PC-3 (cell line): ENCODE measurements at regions not wholly inside any gene's neighbourhood (a gene's known extent, or its start where the extent isn't known, plus 50 kb on each side); places are given as distances from the start of the nearest gene placed in this dataset.
"Not testable (repeated sequence)": the region's sequence is repeated elsewhere in the genome, so short reads cannot be mapped to it uniquely, and the experiment has no call there.

Experiments used
- ATAC-seq: fragments of 200-7000 bp; cut with Tn5 transposase; 2 replicates; pipeline ENCODE4 v1.9.1; 2020; ENCODE audit warnings: mild to moderate bottlenecking, moderate library complexity
- BruUV-seq: library from RNA; stranded (reverse); fragments of 400-500 nt; replicated peaks from 2 replicates; lab custom pipeline; 2021; lab: Mats Ljungman, UMichigan
- CTCF ChIA-PET: fragments of 300-600 bp; sonication (Branson Sonifier 250); formaldehyde crosslinking; loops from one replicate; lab custom pipeline; 2022; ENCODE audit warnings: antibody characterized with exemption; lab: Charles Lee
- POLR2A ChIA-PET: fragments of 300-600 bp; sonication (Branson Sonifier 250); formaldehyde crosslinking; loops from one replicate; lab custom pipeline; 2022; ENCODE audit warnings: antibody characterized with exemption; ENCODE audit not compliant: unreplicated experiment; lab: Charles Lee
- DNase-seq: peaks from one replicate; pipeline ENCODE4 v3.0.0-alpha.2; 2015
- H2AFZ ChIP-seq: fragments of 300-600 bp; sonication (generic); 2 replicates; pipeline ENCODE4 v1.6.0; 2016; ENCODE audit warnings: antibody characterized with exemption, low read length
- H3F3A ChIP-seq: fragments of 300-600 bp; sonication (generic); one replicate; pipeline ENCODE4 v1.6.0; 2017; ENCODE audit warnings: antibody characterized with exemption, low read length, control low read depth, mild to moderate bottlenecking; ENCODE audit not compliant: unreplicated experiment
- H3K27ac ChIP-seq: fragments of 300-600 bp; sonication (generic); 2 replicates; pipeline ENCODE4 v1.5.1; 2016; ENCODE audit warnings: mild to moderate bottlenecking, low read length
- H3K27me3 ChIP-seq: fragments of 300-600 bp; sonication (generic); 2 replicates; pipeline ENCODE4 v1.6.1; 2016; ENCODE audit warnings: low read length, mixed read lengths
- H3K36me3 ChIP-seq: fragments of 300-600 bp; sonication (generic); 2 replicates; pipeline ENCODE4 v1.6.1; 2016; ENCODE audit warnings: low read depth, mixed run types, low read length, mixed read lengths
- H3K4me1 ChIP-seq: fragments of 300-600 bp; sonication (generic); 2 replicates; pipeline ENCODE4 v1.5.1; 2016; ENCODE audit warnings: low read length; ENCODE audit not compliant: insufficient read depth
- H3K4me2 ChIP-seq: fragments of 300-600 bp; sonication (generic); 2 replicates; pipeline ENCODE4 v1.6.0; 2016; ENCODE audit warnings: low read length
- H3K4me3 ChIP-seq: fragments of 300-600 bp; sonication (generic); 2 replicates; pipeline ENCODE4 v1.5.1; 2016; ENCODE audit warnings: mild to moderate bottlenecking, low read length, mixed read lengths
- H3K79me2 ChIP-seq: fragments of 300-600 bp; sonication (generic); 2 replicates; pipeline ENCODE4 v1.6.1; 2017; ENCODE audit warnings: low read length, mixed read lengths
- H3K9ac ChIP-seq: fragments of 300-600 bp; sonication (generic); 2 replicates; pipeline ENCODE4 v1.6.0; 2016; ENCODE audit warnings: mild to moderate bottlenecking, low read length
- H3K9me2 ChIP-seq: fragments of 300-600 bp; sonication (generic); replicated peaks from 2 replicates; pipeline ENCODE4 v1.6.1; 2016; ENCODE audit warnings: mixed run types, low read length, mixed read lengths
- H3K9me3 ChIP-seq: fragments of 300-600 bp; sonication (generic); 2 replicates; pipeline ENCODE4 v1.6.1; 2016; ENCODE audit warnings: low read length, mixed read lengths
- H4K20me1 ChIP-seq: fragments of 300-600 bp; sonication (generic); 2 replicates; pipeline ENCODE4 v1.6.1; 2016; ENCODE audit warnings: low read length, mixed read lengths
- EZH2 ChIP-seq: fragments of 300-600 bp; sonication (generic); IDR thresholded peaks from one replicate; pipeline ENCODE4 v1.6.1; 2017; ENCODE audit warnings: antibody characterized with exemption, mild to moderate bottlenecking, low read length; ENCODE audit not compliant: unreplicated experiment
- EZH2phosphoT487 ChIP-seq: fragments of 300-600 bp; sonication (generic); IDR thresholded peaks from 2 replicates; pipeline ENCODE4 v1.6.1; 2018; ENCODE audit warnings: mild to moderate bottlenecking, antibody characterized with exemption, low read length, borderline replicate concordance
- intact Hi-C: fragments of 100-400 bp; cut with micrococcal nuclease; formaldehyde crosslinking; loops from 2 replicates; pipeline ENCODE4 v1.9.0; 2023
- TF ChIP-seq, protein P1 (sequence below): fragments of 300-600 bp; sonication (generic); conservative IDR thresholded peaks from 2 replicates; pipeline ENCODE4 v1.5.1; 2017; ENCODE audit warnings: antibody characterized with exemption, low read depth, mild to moderate bottlenecking, low read length

DNA sequence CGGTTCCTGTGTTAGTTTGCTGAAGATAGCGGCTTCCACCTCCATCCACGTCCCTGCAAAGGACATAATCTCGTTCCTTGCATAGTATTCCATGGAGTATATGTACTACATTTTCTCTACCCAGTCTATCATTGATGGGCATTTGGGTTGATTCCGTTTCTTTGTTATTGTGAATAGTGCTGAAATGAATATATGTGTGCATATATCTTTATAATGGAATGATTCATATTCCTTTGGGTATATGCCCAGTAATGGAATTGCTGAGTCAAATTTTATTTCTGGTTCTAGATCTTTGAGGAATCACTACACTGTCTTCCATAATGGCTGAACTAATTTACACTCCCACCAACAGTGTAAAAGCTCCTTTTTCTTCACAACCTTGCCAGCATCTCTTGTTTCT is 255.4 kb upstream of the CDH2 start:
- H3K27ac ChIP-seq = peak overlapping the region; percentile 38
- ATAC-seq (peak; percentile 91), DNase-seq (peak; percentile 86)
- no peaks in the 10 kb centered on the region for H4K20me1 ChIP-seq
- intact Hi-C loops = no loop called here
- no TSS peak for BruUV-seq
- H3K9ac ChIP-seq = no peak overlapping the region
- peaks cover 19% of the 10 kb centered on the region for H3K79me2 ChIP-seq
- peak overlapping the region; percentile 63 for H2AFZ ChIP-seq
- peaks cover 15% of the 10 kb centered on the region for H3K4me1 ChIP-seq
- POLR2A ChIA-PET = interaction anchor here (0.6 kb wide), 1 partner anchor 318 kb away, joined by 3 read pairs; no protein-coding TSS in a partner anchor
- H3K4me2 ChIP-seq = peak overlapping the region; percentile 67
- no peaks in the 10 kb centered on the region for H3K9me3 ChIP-seq
- TF ChIP-seq, protein P1, sequence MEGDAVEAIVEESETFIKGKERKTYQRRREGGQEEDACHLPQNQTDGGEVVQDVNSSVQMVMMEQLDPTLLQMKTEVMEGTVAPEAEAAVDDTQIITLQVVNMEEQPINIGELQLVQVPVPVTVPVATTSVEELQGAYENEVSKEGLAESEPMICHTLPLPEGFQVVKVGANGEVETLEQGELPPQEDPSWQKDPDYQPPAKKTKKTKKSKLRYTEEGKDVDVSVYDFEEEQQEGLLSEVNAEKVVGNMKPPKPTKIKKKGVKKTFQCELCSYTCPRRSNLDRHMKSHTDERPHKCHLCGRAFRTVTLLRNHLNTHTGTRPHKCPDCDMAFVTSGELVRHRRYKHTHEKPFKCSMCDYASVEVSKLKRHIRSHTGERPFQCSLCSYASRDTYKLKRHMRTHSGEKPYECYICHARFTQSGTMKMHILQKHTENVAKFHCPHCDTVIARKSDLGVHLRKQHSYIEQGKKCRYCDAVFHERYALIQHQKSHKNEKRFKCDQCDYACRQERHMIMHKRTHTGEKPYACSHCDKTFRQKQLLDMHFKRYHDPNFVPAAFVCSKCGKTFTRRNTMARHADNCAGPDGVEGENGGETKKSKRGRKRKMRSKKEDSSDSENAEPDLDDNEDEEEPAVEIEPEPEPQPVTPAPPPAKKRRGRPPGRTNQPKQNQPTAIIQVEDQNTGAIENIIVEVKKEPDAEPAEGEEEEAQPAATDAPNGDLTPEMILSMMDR = no peak
- TF ChIP-seq EZH2phosphoT487 (no peak), EZH2 (no peak)
- no peaks in the 10 kb centered on the region for H3K36me3 ChIP-seq
- H3K9me2 ChIP-seq = no peaks in the 10 kb centered on the region
- CTCF ChIA-PET = no interaction called here
- H3K27me3 ChIP-seq = no peaks in the 10 kb centered on the region
- 0 out of 2 replicates have a peak overlapping the region, but pooled peaks have one; percentile 31 for H3K4me3 ChIP-seq
- no peaks in the 10 kb centered on the region for H3F3A ChIP-seq

DNA sequence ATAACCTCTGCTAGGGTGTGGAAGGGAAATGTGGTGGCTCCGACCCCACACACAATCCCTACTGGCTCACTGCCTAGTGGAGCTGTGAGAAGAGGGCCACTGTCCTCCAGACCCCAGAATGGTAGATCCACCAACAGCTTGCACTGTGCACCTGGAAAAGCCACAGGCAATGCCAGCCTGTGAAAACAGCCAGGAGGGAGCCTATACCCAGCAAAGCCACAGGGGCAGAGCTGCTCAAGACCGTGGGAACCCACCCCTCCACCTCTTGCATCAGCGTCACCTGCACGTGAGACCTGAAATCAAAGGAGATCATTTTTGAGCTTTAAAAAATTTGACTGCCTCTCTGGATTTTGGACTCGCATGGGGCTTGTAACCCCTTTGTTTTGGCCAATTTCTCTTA is 249.0 kb upstream of the CDH2 start:
- ATAC-seq (no peak), DNase-seq (no peak)
- Histone ChIP-seq H3K27ac (no peak overlapping the region), H3K27me3 (no peaks in the 10 kb centered on the region), H3K9me2 (no peaks in the 10 kb centered on the region), H3K4me1 (0 out of 2 replicates have a peak, but pooled peaks cover 5% of the 10 kb centered on the region), H3K9ac (no peak overlapping the region), H3K9me3 (no peaks in the 10 kb centered on the region), H3K36me3 (no peaks in the 10 kb centered on the region; the same call in 1 of the 2 replicates), H3K79me2 (peaks cover 39% of the 10 kb centered on the region), H3K4me3 (no peak overlapping the region), H3F3A (no peaks in the 10 kb centered on the region), H4K20me1 (no peaks in the 10 kb centered on the region), H2AFZ (no peak overlapping the region), H3K4me2 (no peak overlapping the region)
- ChIA-PET CTCF (no interaction called here), POLR2A (no interaction called here)
- intact Hi-C loops = loop anchor here (10.0 kb wide), 1 partner anchor 301 kb away; no protein-coding TSS in a partner anchor
- TF ChIP-seq EZH2 (no peak), EZH2phosphoT487 (no peak)
- TF ChIP-seq, protein P1 = no peak
- BruUV-seq = no TSS peak

DNA sequence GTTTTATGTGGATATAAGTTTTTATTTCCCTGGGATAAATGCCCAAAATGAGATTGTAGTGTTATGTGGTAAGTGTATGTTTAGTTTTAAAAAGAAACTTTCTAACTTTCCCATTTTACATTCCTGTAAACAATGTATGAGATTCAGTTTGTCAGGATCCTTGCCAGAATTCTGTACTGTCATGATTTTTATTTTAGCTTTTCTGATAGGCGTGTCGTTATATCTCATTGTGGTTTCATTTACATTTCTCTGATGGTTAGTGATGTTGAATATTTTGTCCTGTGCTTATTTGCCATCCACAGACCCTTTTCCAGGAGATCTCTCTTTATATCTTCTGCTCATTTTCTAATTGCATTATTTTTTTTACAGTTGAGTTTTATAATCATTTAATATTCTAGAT is 245.6 kb upstream of the CDH2 start:
- Histone ChIP-seq H2AFZ (peak overlapping the region; percentile 85), H3K9ac (peak overlapping the region; percentile 71), H3K36me3 (no peaks in the 10 kb centered on the region; the same call in 1 of the 2 replicates), H3K4me1 (0 out of 2 replicates have a peak, but pooled peaks cover 5% of the 10 kb centered on the region), H3K4me2 (peak overlapping the region; percentile 83), H3K4me3 (peak overlapping the region; percentile 76), H3K9me2 (no peaks in the 10 kb centered on the region), H3K79me2 (peaks cover 23% of the 10 kb centered on the region), H3F3A (no peaks in the 10 kb centered on the region), H3K9me3 (no peaks in the 10 kb centered on the region), H4K20me1 (no peaks in the 10 kb centered on the region), H3K27me3 (no peaks in the 10 kb centered on the region), H3K27ac (peak overlapping the region; percentile 74)
- POLR2A ChIA-PET = interaction anchor here (0.6 kb wide), 1 partner anchor 309 kb away, joined by 4 read pairs; no protein-coding TSS in a partner anchor
- DNase-seq (peak; percentile 37), ATAC-seq (peak; percentile 59)
- intact Hi-C loops = loop anchor here (5.0 to 10.0 kb wide), 2 partner anchors 245 to 298 kb away; partner anchors contain the start of gene CDH2
- no peak for TF ChIP-seq EZH2
- TSS peak; percentile 61 for BruUV-seq
- CTCF ChIA-PET = interaction anchor here (0.6 kb wide), 1 partner anchor 246 kb away, joined by 7 read pairs; the partner anchor contains the start of gene CDH2

DNA sequence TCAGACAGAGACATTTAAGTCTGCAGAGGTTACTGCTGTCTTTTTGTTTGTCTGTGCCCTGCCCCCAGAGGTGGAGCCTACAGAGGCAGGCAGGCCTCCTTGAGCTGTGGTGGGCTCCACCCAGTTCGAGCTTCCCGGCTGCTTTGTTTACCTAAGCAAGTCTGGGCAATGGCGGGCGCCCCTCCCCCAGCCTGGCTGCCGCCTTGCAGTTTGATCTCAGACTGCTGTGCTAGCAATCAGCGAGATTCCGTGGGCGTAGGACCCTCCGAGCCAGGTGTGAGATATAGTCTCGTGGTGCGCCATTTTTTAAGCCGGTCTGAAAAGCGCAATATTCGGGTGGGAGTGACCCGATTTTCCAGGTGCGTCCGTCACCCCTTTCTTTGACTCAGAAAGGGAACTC is 245.0 kb upstream of the CDH2 start:
- peaks cover 23% of the 10 kb centered on the region for H3K79me2 ChIP-seq
- H3K9me2 ChIP-seq, H3K9ac ChIP-seq, POLR2A ChIA-PET, H3K36me3 ChIP-seq, H3K4me2 ChIP-seq, ATAC-seq, H3K9me3 ChIP-seq, DNase-seq, H3K4me1 ChIP-seq, H2AFZ ChIP-seq, H3F3A ChIP-seq, H3K4me3 ChIP-seq, H3K27me3 ChIP-seq, H3K27ac ChIP-seq, H4K20me1 ChIP-seq: not testable (repeated sequence)
- intact Hi-C loops = loop anchor here (5.0 to 10.0 kb wide), 2 partner anchors 245 to 297 kb away; partner anchors contain the start of gene CDH2
- CTCF ChIA-PET = interaction anchor here (0.6 kb wide), 1 partner anchor 245 kb away, joined by 7 read pairs; the partner anchor contains the start of gene CDH2
- TSS peak; percentile 70 for BruUV-seq
